Fibroblast of peridontal ligament (primary cell): ENCODE measurements at regions not wholly inside any gene's neighbourhood (a gene's known extent, or its start where the extent isn't known, plus 50 kb on each side); places are given as distances from the start of the nearest gene placed in this dataset.
"Not testable (repeated sequence)": the region's sequence is repeated elsewhere in the genome, so short reads cannot be mapped to it uniquely, and the experiment has no call there.

ENCODE experiments used
- DNase-seq: peaks from one replicate; pipeline ENCODE4 v3.0.0-alpha.2; 2010; ENCODE audit errors: extremely low read depth

GRCh38 chr12:96085475-96085874 is 50.1 kb upstream of the LTA4H start:
- DNase-seq, result no peak

- DNase-seq, result not testable (repeated sequence)
Observed at GRCh38 chr12:96086190-96086589, 50.8 kb upstream of the LTA4H start.

GRCh38 chr12:96091833-96092232 is 56.4 kb upstream of the LTA4H start:
- DNase-seq, result no peak

GRCh38 chr12:96093543-96094196 is 58.3 kb upstream of the LTA4H start:
- no peak for DNase-seq

- DNase-seq, result no peak
Observed at GRCh38 chr12:96094201-96094600, 58.8 kb upstream of the LTA4H start.

- no peak for DNase-seq
Observed at GRCh38 chr12:96098631-96099030, 63.2 kb upstream of the LTA4H start.

GRCh38 chr12:96099421-96099820 is 64.0 kb upstream of the LTA4H start:
- DNase-seq, result no peak

- no peak for DNase-seq
Observed at GRCh38 chr12:96099986-96100385, 64.6 kb upstream of the LTA4H start.

- no peak for DNase-seq
Observed at GRCh38 chr12:96101806-96102205, 66.4 kb upstream of the LTA4H start.

- no peak for DNase-seq
Observed at GRCh38 chr12:96103067-96103644, 67.8 kb upstream of the LTA4H start.

GRCh38 chr12:96104566-96104965 is 69.2 kb upstream of the LTA4H start:
- DNase-seq, result no peak

- no peak for DNase-seq
Observed at GRCh38 chr12:96106137-96106536, 70.8 kb upstream of the LTA4H start.

GRCh38 chr12:96107236-96107635 is 71.8 kb upstream of the LTA4H start:
- no peak for DNase-seq

GRCh38 chr12:96108321-96108720 is 72.9 kb upstream of the LTA4H start:
- DNase-seq, result no peak

GRCh38 chr12:96108941-96109340 is 73.6 kb upstream of the LTA4H start:
- DNase-seq, result not testable (repeated sequence)

- no peak for DNase-seq
Observed at GRCh38 chr12:96112733-96113132, 77.3 kb upstream of the LTA4H start.

- no peak for DNase-seq
Observed at GRCh38 chr12:96117460-96117859, 76.7 kb upstream of the ELK3 start.

- no peak for DNase-seq
Observed at GRCh38 chr12:96120359-96121100, 73.6 kb upstream of the ELK3 start.

GRCh38 chr12:96121271-96121711 is 72.9 kb upstream of the ELK3 start:
- DNase-seq, result no peak

- DNase-seq, result not testable (repeated sequence)
Observed at GRCh38 chr12:96128292-96128691, 65.9 kb upstream of the ELK3 start.

- DNase-seq, result no peak
Observed at GRCh38 chr12:96130396-96131059, 63.6 kb upstream of the ELK3 start.

- no peak for DNase-seq
Observed at GRCh38 chr12:96131230-96131788, 62.9 kb upstream of the ELK3 start.
